ENCODE measurements at regions not wholly inside any gene's neighbourhood (a gene's known extent, or its start where the extent isn't known, plus 50 kb on each side); places are given as distances from the start of the nearest gene placed in this dataset.

DNA sequence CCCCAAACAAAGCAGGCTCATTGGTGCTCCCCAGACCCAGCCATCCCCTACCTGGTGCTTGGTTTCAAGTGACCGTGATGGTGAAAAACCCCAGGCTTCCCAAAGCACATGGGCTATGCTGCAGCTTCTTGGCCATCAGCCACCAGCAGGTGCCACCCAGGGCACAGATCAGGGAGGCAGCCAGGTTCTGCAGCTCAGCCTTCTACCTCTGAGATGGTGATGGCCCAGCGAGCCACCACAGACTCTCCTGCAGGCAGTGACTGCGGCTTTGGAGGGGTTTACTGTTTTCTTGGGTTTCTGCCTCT is 70.0 kb upstream of the ALX4 start:
- POLR2A ChIA-PET = no interaction called here
- H3K4me1 ChIP-seq (ENCODE audit: control insufficient read depth in 1 of 2, insufficient read depth in 2 of 2, low read length in 2 of 2) = no peaks in the 10 kb centered on the region
- H3K9me3 ChIP-seq (ENCODE audit: control insufficient read depth in 1 of 2, insufficient read depth in 1 of 2, low read depth in 1 of 2, low read length in 2 of 2) = no peaks in the 10 kb centered on the region
- CTCF ChIA-PET = no interaction called here
- no peaks in the 10 kb centered on the region for H3K36me3 ChIP-seq (ENCODE audit: control insufficient read depth in 1 of 2, insufficient read depth in 2 of 2, low read length in 2 of 2)
- RAD21 ChIA-PET (ENCODE audit: low non-redundant PET in 1 of 2, low total read pairs in 2 of 2, uncharacterized antibody in 2 of 2, unreplicated experiment in 2 of 2) = no interaction called here
- H3K79me2 ChIP-seq (ENCODE audit: insufficient read depth, low read length) = no peaks in the 10 kb centered on the region
- TF ChIP-seq SP1 (IDR thresholded peaks at IDR 0.05; ENCODE audit: low read depth) = no peak
- TF ChIP-seq FOSL1 (IDR thresholded peaks at IDR 0.05; ENCODE audit: low read depth) = no peak
- TF ChIP-seq EZH2phosphoT487 (IDR thresholded peaks at IDR 0.05; ENCODE audit: borderline replicate concordance) = no peak
- TF ChIP-seq, protein P1, sequence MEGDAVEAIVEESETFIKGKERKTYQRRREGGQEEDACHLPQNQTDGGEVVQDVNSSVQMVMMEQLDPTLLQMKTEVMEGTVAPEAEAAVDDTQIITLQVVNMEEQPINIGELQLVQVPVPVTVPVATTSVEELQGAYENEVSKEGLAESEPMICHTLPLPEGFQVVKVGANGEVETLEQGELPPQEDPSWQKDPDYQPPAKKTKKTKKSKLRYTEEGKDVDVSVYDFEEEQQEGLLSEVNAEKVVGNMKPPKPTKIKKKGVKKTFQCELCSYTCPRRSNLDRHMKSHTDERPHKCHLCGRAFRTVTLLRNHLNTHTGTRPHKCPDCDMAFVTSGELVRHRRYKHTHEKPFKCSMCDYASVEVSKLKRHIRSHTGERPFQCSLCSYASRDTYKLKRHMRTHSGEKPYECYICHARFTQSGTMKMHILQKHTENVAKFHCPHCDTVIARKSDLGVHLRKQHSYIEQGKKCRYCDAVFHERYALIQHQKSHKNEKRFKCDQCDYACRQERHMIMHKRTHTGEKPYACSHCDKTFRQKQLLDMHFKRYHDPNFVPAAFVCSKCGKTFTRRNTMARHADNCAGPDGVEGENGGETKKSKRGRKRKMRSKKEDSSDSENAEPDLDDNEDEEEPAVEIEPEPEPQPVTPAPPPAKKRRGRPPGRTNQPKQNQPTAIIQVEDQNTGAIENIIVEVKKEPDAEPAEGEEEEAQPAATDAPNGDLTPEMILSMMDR (IDR thresholded peaks at IDR 0.05 in 2 of 3, conservative IDR thresholded peaks at IDR 0.05 in 1 of 3; ENCODE audit: borderline replicate concordance in 1 of 3, insufficient read depth in 1 of 3, low read depth in 2 of 3, low read length in 2 of 3) = no peak
- TF ChIP-seq POLR2AphosphoS5 (IDR thresholded peaks at IDR 0.05; ENCODE audit: low read depth, low read length) = no peak
- TF ChIP-seq EGR1 (IDR thresholded peaks at IDR 0.05; ENCODE audit: low read depth) = no peak
- TF ChIP-seq ZFX (IDR thresholded peaks at IDR 0.05) = no peak
- no peak for TF ChIP-seq CBX3 (IDR thresholded peaks at IDR 0.05; ENCODE audit: low read depth)
- TF ChIP-seq, protein P2, sequence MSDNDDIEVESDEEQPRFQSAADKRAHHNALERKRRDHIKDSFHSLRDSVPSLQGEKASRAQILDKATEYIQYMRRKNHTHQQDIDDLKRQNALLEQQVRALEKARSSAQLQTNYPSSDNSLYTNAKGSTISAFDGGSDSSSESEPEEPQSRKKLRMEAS (IDR thresholded peaks at IDR 0.05) = no peak
- TF ChIP-seq, protein P3, sequence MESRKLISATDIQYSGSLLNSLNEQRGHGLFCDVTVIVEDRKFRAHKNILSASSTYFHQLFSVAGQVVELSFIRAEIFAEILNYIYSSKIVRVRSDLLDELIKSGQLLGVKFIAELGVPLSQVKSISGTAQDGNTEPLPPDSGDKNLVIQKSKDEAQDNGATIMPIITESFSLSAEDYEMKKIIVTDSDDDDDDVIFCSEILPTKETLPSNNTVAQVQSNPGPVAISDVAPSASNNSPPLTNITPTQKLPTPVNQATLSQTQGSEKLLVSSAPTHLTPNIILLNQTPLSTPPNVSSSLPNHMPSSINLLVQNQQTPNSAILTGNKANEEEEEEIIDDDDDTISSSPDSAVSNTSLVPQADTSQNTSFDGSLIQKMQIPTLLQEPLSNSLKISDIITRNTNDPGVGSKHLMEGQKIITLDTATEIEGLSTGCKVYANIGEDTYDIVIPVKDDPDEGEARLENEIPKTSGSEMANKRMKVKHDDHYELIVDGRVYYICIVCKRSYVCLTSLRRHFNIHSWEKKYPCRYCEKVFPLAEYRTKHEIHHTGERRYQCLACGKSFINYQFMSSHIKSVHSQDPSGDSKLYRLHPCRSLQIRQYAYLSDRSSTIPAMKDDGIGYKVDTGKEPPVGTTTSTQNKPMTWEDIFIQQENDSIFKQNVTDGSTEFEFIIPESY (IDR thresholded peaks at IDR 0.05; ENCODE audit: extremely low read depth, insufficient replicate concordance, low read length) = no peak
- TF ChIP-seq EZH2 (IDR thresholded peaks at IDR 0.05) = no peak
- TF ChIP-seq REST (IDR thresholded peaks at IDR 0.05; ENCODE audit: low read depth) = no peak
- no peak for TF ChIP-seq YY1 (IDR thresholded peaks at IDR 0.05; ENCODE audit: extremely low read depth, insufficient replicate concordance, low read depth, low read length)
- TF ChIP-seq ZNF274 (IDR thresholded peaks at IDR 0.05; ENCODE audit: low read depth, low read length) = no peak
- no peak for TF ChIP-seq SIN3A (IDR thresholded peaks at IDR 0.05; ENCODE audit: low read depth)
- no peak for TF ChIP-seq POLR2A (IDR thresholded peaks at IDR 0.05; ENCODE audit: borderline replicate concordance, extremely low read depth, insufficient read depth, insufficient read length)
- no peak for TF ChIP-seq SRF (IDR thresholded peaks at IDR 0.05; ENCODE audit: low read depth)
- TF ChIP-seq CEBPB (IDR thresholded peaks at IDR 0.05; ENCODE audit: low read depth) = no peak
- no peak overlapping the region for H3K4me2 ChIP-seq (ENCODE audit: low read length)
- H3K27ac ChIP-seq (ENCODE audit: low read depth, low read length) = no peak overlapping the region
- no peak overlapping the region for H3K4me3 ChIP-seq (replicated peaks in 1 of 2; ENCODE audit: low read depth in 1 of 2, low read length in 2 of 2)
- no peaks in the 10 kb centered on the region for H3K9me2 ChIP-seq (ENCODE audit: insufficient read depth)
- no peak overlapping the region for H2AFZ ChIP-seq (ENCODE audit: low read depth, low read length, poor library complexity, severe bottlenecking)
- no TSS peak for BruUV-seq (replicated peaks)
- intact Hi-C loops (cut with micrococcal nuclease) = no loop called here
- H3K9ac ChIP-seq (ENCODE audit: low read length) = no peak overlapping the region
- no peaks in the 10 kb centered on the region for H4K20me1 ChIP-seq (ENCODE audit: insufficient read depth)
- no peak for ATAC-seq
- peaks cover 13% of the 10 kb centered on the region; the same call in 1 of the 2 replicates for H3K27me3 ChIP-seq (ENCODE audit: insufficient read depth, low read length)
- DNase-seq (ENCODE audit: low read depth, low spot score) = no peak

Data from HCT116 (cell line).